Neuronal stem cell (in vitro differentiated cells): ENCODE measurements at regions not wholly inside any gene's neighbourhood (a gene's known extent, or its start where the extent isn't known, plus 50 kb on each side); places are given as distances from the start of the nearest gene placed in this dataset.

Experiments
- DNase-seq: peaks from one replicate; pipeline ENCODE4 v3.0.0-alpha.2; 2013; ENCODE audit warnings: low spot score
- H2AFZ ChIP-seq: one replicate; pipeline ENCODE4 v1.6.1; 2013; ENCODE audit warnings: mild to moderate bottlenecking, low read length, inconsistent platforms
- H2AK5ac ChIP-seq: 2 replicates; pipeline ENCODE4 v1.6.1; 2013; ENCODE audit warnings: low read depth, mild to moderate bottlenecking, inconsistent platforms, low read length, moderate library complexity, mixed read lengths
- H2BK120ac ChIP-seq: 2 replicates; pipeline ENCODE4 v1.6.1; 2013; ENCODE audit warnings: low read depth, mild to moderate bottlenecking, inconsistent platforms, low read length, moderate library complexity, mixed read lengths
- H2BK12ac ChIP-seq: one replicate; pipeline ENCODE4 v1.6.1; 2013; ENCODE audit warnings: low read length, inconsistent platforms
- H2BK15ac ChIP-seq: 2 replicates; pipeline ENCODE4 v1.6.1; 2013; ENCODE audit warnings: mild to moderate bottlenecking, low read length, inconsistent platforms, mixed read lengths
- H2BK5ac ChIP-seq: one replicate; pipeline ENCODE4 v1.6.1; 2013; ENCODE audit warnings: inconsistent platforms, mild to moderate bottlenecking, low read length, moderate library complexity
- H3K14ac ChIP-seq: one replicate; pipeline ENCODE4 v1.6.1; 2013; ENCODE audit warnings: low read length, inconsistent platforms
- H3K18ac ChIP-seq: 2 replicates; pipeline ENCODE4 v1.6.1; 2013; ENCODE audit warnings: low read length, inconsistent platforms
- H3K23ac ChIP-seq: 2 replicates; pipeline ENCODE4 v1.6.1; 2013; ENCODE audit warnings: low read depth, mild to moderate bottlenecking, mixed read lengths, low read length, inconsistent platforms; ENCODE audit not compliant: poor library complexity
- H3K27ac ChIP-seq: replicated peaks from 3 replicates; pipeline ENCODE4 v1.5.1; 2013; ENCODE audit warnings: low read length, inconsistent platforms
- H3K27me3 ChIP-seq, 3 experiments: 2 replicates each; pipeline ENCODE4 v1.6.1; 2013; ENCODE audit warnings: low read length in 3 of 3, mild to moderate bottlenecking in 2 of 3, inconsistent platforms in 1 of 3, low read depth in 1 of 3, mixed read lengths in 1 of 3, moderate library complexity in 1 of 3; ENCODE audit not compliant: control insufficient read depth in 3 of 3, insufficient read depth in 3 of 3
- H3K36me3 ChIP-seq, 2 donors: replicated peaks in 1 of 2; 2 replicates each; pipeline ENCODE4 v1.6.1; 2013; ENCODE audit warnings: low read length in 2 of 2; ENCODE audit not compliant: control insufficient read depth in 2 of 2, insufficient read depth in 2 of 2
- H3K4ac ChIP-seq: 2 replicates; pipeline ENCODE4 v1.6.1; 2013; ENCODE audit warnings: inconsistent platforms, mild to moderate bottlenecking, low read length, moderate library complexity
- H3K4me1 ChIP-seq, 2 donors: 1 replicate in 1 of 2; 2 replicates in 1 of 2; pipeline ENCODE4 v1.6.1; 2013; ENCODE audit warnings: low read length in 2 of 2, low read depth in 1 of 2; ENCODE audit not compliant: control insufficient read depth in 2 of 2, insufficient read depth in 1 of 2
- H3K4me2 ChIP-seq: one replicate; pipeline ENCODE4 v1.6.1; 2013; ENCODE audit warnings: mild to moderate bottlenecking, low read length, inconsistent platforms; ENCODE audit not compliant: insufficient read depth, poor library complexity, severe bottlenecking
- H3K4me3 ChIP-seq, 2 donors: 2 replicates each; pipeline ENCODE4 v1.5.1; 2013; ENCODE audit warnings: low read length in 2 of 2, mild to moderate bottlenecking in 2 of 2, inconsistent platforms in 1 of 2, moderate library complexity in 1 of 2
- H3K79me1 ChIP-seq: one replicate; pipeline ENCODE4 v1.6.1; 2013; ENCODE audit warnings: low read depth, mild to moderate bottlenecking, inconsistent platforms, low read length, moderate library complexity
- H3K9ac ChIP-seq: one replicate; pipeline ENCODE4 v1.6.1; 2013; ENCODE audit warnings: mild to moderate bottlenecking, low read depth, low read length, inconsistent platforms; ENCODE audit not compliant: poor library complexity
- H3K9me3 ChIP-seq, 2 donors: replicated peaks in 1 of 2; 2 replicates each; pipeline versions ENCODE3 to v1.6.1; 2013; ENCODE audit warnings: low read length in 2 of 2, mild to moderate bottlenecking in 2 of 2, inconsistent platforms in 1 of 2, low read depth in 1 of 2, mixed read lengths in 1 of 2, moderate library complexity in 1 of 2; ENCODE audit not compliant: control insufficient read depth in 2 of 2, insufficient read depth in 1 of 2
- H4K8ac ChIP-seq: one replicate; pipeline ENCODE4 v1.6.1; 2013; ENCODE audit warnings: low read depth, mild to moderate bottlenecking, inconsistent platforms, low read length, moderate library complexity
- H4K91ac ChIP-seq: one replicate; pipeline ENCODE4 v1.6.1; 2013; ENCODE audit warnings: low read length, low read depth, mild to moderate bottlenecking, inconsistent platforms; ENCODE audit not compliant: poor library complexity
- WGBS, 2 donors: extraction: QIAGEN DNeasy Blood & Tissue Kit; methylation state at CpG; one replicate each; pipeline ENCODE4 v1.1.7; 2013; ENCODE audit warnings: missing lambda C conversion rate in 2 of 2, mixed read lengths in 1 of 2; ENCODE audit not compliant: insufficient read length in 2 of 2, insufficient replicate concordance in 1 of 2; ENCODE audit errors: extremely low coverage in 2 of 2; 5-methylcytosine and 5-hydroxymethylcytosine counted together

- Histone ChIP-seq H3K79me1 (no peaks in the 10 kb centered on the region), H3K36me3 (no peaks in the 10 kb centered on the region), H3K27me3 (no peaks in the 10 kb centered on the region), H2AK5ac (no peak overlapping the region), H3K4ac (no peak overlapping the region), H4K91ac (no peak overlapping the region), H2BK5ac (no peak overlapping the region), H3K27ac (no peak overlapping the region), H3K4me2 (no peak overlapping the region), H3K18ac (no peak overlapping the region), H3K9me3 (no peaks in the 10 kb centered on the region), H3K14ac (no peak overlapping the region), H4K8ac (no peak overlapping the region), H3K4me1 (peaks cover 0 to 3% of the 10 kb centered on the region in 2 donors), H2BK120ac (no peak overlapping the region), H2AFZ (peak overlapping the region; percentile 10), H2BK15ac (no peak overlapping the region), H3K4me3 (no peak overlapping the region), H3K23ac (no peak overlapping the region), H3K9ac (no peak overlapping the region), H2BK12ac (no peak overlapping the region)
- DNase-seq: no peak
- WGBS, 2 donors: no CpG with 5 or more reads among the region's 1 CpG
These were observed 424.3 kb upstream of the DMAC1 start for GRCh38 chr9:8223861-8224260.

GRCh38 chr9:8221462-8221861 lies 421.9 kb upstream of the DMAC1 start:
- Histone ChIP-seq H3K4me1 (peaks cover 0 to 3% of the 10 kb centered on the region in 2 donors), H2BK5ac (no peak overlapping the region), H2BK12ac (no peak overlapping the region), H4K91ac (no peak overlapping the region), H4K8ac (no peak overlapping the region), H3K18ac (no peak overlapping the region), H3K4me3 (no peak overlapping the region), H3K23ac (no peak overlapping the region), H2BK120ac (no peak overlapping the region), H2BK15ac (no peak overlapping the region), H3K36me3 (no peaks in the 10 kb centered on the region), H3K9ac (no peak overlapping the region), H2AFZ (peak overlapping the region; percentile 30), H3K9me3 (peaks cover 0 to 6% of the 10 kb centered on the region in 2 donors), H3K27ac (no peak overlapping the region), H3K79me1 (no peaks in the 10 kb centered on the region), H2AK5ac (no peak overlapping the region), H3K4me2 (no peak overlapping the region), H3K27me3 (no peaks in the 10 kb centered on the region), H3K14ac (no peak overlapping the region), H3K4ac (no peak overlapping the region)
- WGBS, 2 donors: no CpG with 5 or more reads among the region's 4 CpGs
- DNase-seq: no peak

GRCh38 chr9:8208465-8208864 lies 408.9 kb upstream of the DMAC1 start:
- Histone ChIP-seq H2AK5ac (no peak overlapping the region), H3K4me2 (no peak overlapping the region), H3K4me1 (no peaks in the 10 kb centered on the region), H2BK120ac (no peak overlapping the region), H3K23ac (no peak overlapping the region), H3K4ac (no peak overlapping the region), H3K27me3 (no peaks in the 10 kb centered on the region), H2BK15ac (no peak overlapping the region), H3K79me1 (no peaks in the 10 kb centered on the region), H3K4me3 (no peak overlapping the region), H3K18ac (no peak overlapping the region), H3K9me3 (no peaks in the 10 kb centered on the region), H3K9ac (no peak overlapping the region), H2BK5ac (no peak overlapping the region), H4K91ac (no peak overlapping the region), H2AFZ (no peak overlapping the region), H4K8ac (no peak overlapping the region), H3K14ac (no peak overlapping the region), H3K27ac (no peak overlapping the region), H3K36me3 (no peaks in the 10 kb centered on the region), H2BK12ac (no peak overlapping the region)
- no peak for DNase-seq
- no CpG with 5 or more reads among the region's 2 CpGs for whole genome bisulfite sequencing, 2 donors

GRCh38 chr9:8207596-8207995 lies 408.0 kb upstream of the DMAC1 start:
- no CpG with 5 or more reads among the region's 1 CpG for WGBS, 2 donors
- no peak overlapping the region for H2BK5ac ChIP-seq
- no peak overlapping the region for H3K23ac ChIP-seq
- no peak overlapping the region for H2BK120ac ChIP-seq
- no peak overlapping the region for H2BK15ac ChIP-seq
- H3K36me3 ChIP-seq: no peaks in the 10 kb centered on the region
- H3K18ac ChIP-seq: no peak overlapping the region
- no peak overlapping the region for H3K9ac ChIP-seq
- H3K4ac ChIP-seq: no peak overlapping the region
- no peak for DNase-seq
- H3K27ac ChIP-seq: no peak overlapping the region
- no peak overlapping the region for H4K91ac ChIP-seq
- H3K4me3 ChIP-seq: no peak overlapping the region
- no peaks in the 10 kb centered on the region for H3K9me3 ChIP-seq
- H2AK5ac ChIP-seq: no peak overlapping the region
- no peaks in the 10 kb centered on the region for H3K4me1 ChIP-seq
- H3K79me1 ChIP-seq: no peaks in the 10 kb centered on the region
- H2BK12ac ChIP-seq: no peak overlapping the region
- H2AFZ ChIP-seq: no peak overlapping the region
- no peak overlapping the region for H3K4me2 ChIP-seq
- no peaks in the 10 kb centered on the region for H3K27me3 ChIP-seq
- no peak overlapping the region for H4K8ac ChIP-seq
- no peak overlapping the region for H3K14ac ChIP-seq
